CD4-positive, alpha-beta T cell treated with Interferon gamma for 1 hour (primary cell): ENCODE measurements at regions not wholly inside any gene's neighbourhood (a gene's known extent, or its start where the extent isn't known, plus 50 kb on each side); places are given as distances from the start of the nearest gene placed in this dataset.
"Not testable (repeated sequence)": the region's sequence is repeated elsewhere in the genome, so short reads cannot be mapped to it uniquely, and the experiment has no call there.

Experiments
- DNase-seq: peaks from one replicate; pipeline ENCODE4 v3.0.0-alpha.2; 2020

- no peak for DNase-seq
Measured at GRCh38 chr1:47638240-47638639, 200.4 kb downstream of the FOXD2 start.

GRCh38 chr1:47638713-47639112 lies 200.9 kb downstream of the FOXD2 start:
- no peak for DNase-seq

GRCh38 chr1:47643306-47644211 lies 205.7 kb downstream of the FOXD2 start:
- DNase-seq: no peak

GRCh38 chr1:47644212-47644573 lies 206.3 kb downstream of the FOXD2 start:
- DNase-seq: no peak

GRCh38 chr1:47645151-47645550 lies 207.3 kb downstream of the FOXD2 start:
- DNase-seq: no peak

- no peak for DNase-seq
Measured at GRCh38 chr1:47646676-47647075, 208.8 kb downstream of the FOXD2 start.

- DNase-seq: no peak
Measured at GRCh38 chr1:47647327-47647845, 209.5 kb downstream of the FOXD2 start.

GRCh38 chr1:47650205-47650604 lies 212.4 kb downstream of the FOXD2 start:
- no peak for DNase-seq

- DNase-seq: no peak
Measured at GRCh38 chr1:47650611-47651010, 212.8 kb downstream of the FOXD2 start.

GRCh38 chr1:47651311-47652089 lies 213.7 kb downstream of the FOXD2 start:
- no peak for DNase-seq

- DNase-seq: no peak
Measured at GRCh38 chr1:47655521-47656300, 217.9 kb downstream of the FOXD2 start.

- DNase-seq: no peak
Measured at GRCh38 chr1:47656719-47657685, 219.2 kb downstream of the FOXD2 start.

- DNase-seq: no peak
Measured at GRCh38 chr1:47658161-47658920, 220.5 kb downstream of the FOXD2 start.

GRCh38 chr1:47659146-47659545 lies 221.3 kb downstream of the FOXD2 start:
- DNase-seq: no peak

- no peak for DNase-seq
Measured at GRCh38 chr1:47660622-47661021, 222.8 kb downstream of the FOXD2 start.

- DNase-seq: no peak
Measured at GRCh38 chr1:47661040-47661439, 223.2 kb downstream of the FOXD2 start.

GRCh38 chr1:47662068-47662467 lies 224.2 kb downstream of the FOXD2 start:
- no peak for DNase-seq

GRCh38 chr1:47663286-47663685 lies 225.4 kb downstream of the FOXD2 start:
- no peak for DNase-seq

- DNase-seq: no peak
Measured at GRCh38 chr1:47664356-47664755, 226.5 kb downstream of the FOXD2 start.

GRCh38 chr1:47664896-47665295 lies 227.1 kb downstream of the FOXD2 start:
- DNase-seq: not testable (repeated sequence)

GRCh38 chr1:47669081-47669585 lies 231.3 kb downstream of the FOXD2 start:
- no peak for DNase-seq
